OCI-LY7 (cell line): ENCODE measurements at regions not wholly inside any gene's neighbourhood (a gene's known extent, or its start where the extent isn't known, plus 50 kb on each side); places are given as distances from the start of the nearest gene placed in this dataset.

Experiments
- EZH2phosphoT487 ChIP-seq: fragments of 200-600 bp; sonication (generic); IDR thresholded peaks from 2 replicates; pipeline ENCODE4 v1.6.1; 2018; ENCODE audit warnings: low read depth, borderline replicate concordance, mild to moderate bottlenecking, mixed run types, antibody characterized with exemption, low read length, moderate library complexity, mixed read lengths
- TF ChIP-seq, protein P1 (sequence below): fragments of 200-600 bp; sonication (generic); conservative IDR thresholded peaks from 2 replicates; pipeline ENCODE4 v1.5.1; 2014; ENCODE audit warnings: mild to moderate bottlenecking, antibody characterized with exemption, low read length, moderate library complexity, mixed read lengths

DNA sequence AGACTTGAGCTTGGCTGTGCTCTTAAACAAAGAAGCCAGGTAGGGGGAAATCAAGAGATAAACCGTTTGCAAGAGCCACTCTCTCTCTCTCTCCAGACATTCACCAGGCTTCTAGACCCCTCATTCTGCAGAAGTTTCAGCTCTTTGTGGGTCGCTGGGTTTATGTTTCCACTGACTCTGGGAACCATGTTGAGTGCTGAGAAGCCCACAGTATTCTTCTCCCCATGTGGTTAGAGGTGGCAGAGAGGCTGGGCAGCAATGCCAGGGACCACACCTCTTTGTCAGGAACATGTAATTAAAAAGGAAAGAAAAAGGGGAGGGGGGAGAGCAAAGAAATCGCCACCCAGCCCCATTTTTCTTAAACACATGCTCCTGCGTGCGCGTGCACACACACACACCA lies 154.8 kb upstream of the SOX9 start:
- TF ChIP-seq, protein P1, sequence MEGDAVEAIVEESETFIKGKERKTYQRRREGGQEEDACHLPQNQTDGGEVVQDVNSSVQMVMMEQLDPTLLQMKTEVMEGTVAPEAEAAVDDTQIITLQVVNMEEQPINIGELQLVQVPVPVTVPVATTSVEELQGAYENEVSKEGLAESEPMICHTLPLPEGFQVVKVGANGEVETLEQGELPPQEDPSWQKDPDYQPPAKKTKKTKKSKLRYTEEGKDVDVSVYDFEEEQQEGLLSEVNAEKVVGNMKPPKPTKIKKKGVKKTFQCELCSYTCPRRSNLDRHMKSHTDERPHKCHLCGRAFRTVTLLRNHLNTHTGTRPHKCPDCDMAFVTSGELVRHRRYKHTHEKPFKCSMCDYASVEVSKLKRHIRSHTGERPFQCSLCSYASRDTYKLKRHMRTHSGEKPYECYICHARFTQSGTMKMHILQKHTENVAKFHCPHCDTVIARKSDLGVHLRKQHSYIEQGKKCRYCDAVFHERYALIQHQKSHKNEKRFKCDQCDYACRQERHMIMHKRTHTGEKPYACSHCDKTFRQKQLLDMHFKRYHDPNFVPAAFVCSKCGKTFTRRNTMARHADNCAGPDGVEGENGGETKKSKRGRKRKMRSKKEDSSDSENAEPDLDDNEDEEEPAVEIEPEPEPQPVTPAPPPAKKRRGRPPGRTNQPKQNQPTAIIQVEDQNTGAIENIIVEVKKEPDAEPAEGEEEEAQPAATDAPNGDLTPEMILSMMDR: no peak
- no peak for TF ChIP-seq EZH2phosphoT487
